ENCODE measurements at regions not wholly inside any gene's neighbourhood (a gene's known extent, or its start where the extent isn't known, plus 50 kb on each side); places are given as distances from the start of the nearest gene placed in this dataset.

- TF ChIP-seq, protein P1, sequence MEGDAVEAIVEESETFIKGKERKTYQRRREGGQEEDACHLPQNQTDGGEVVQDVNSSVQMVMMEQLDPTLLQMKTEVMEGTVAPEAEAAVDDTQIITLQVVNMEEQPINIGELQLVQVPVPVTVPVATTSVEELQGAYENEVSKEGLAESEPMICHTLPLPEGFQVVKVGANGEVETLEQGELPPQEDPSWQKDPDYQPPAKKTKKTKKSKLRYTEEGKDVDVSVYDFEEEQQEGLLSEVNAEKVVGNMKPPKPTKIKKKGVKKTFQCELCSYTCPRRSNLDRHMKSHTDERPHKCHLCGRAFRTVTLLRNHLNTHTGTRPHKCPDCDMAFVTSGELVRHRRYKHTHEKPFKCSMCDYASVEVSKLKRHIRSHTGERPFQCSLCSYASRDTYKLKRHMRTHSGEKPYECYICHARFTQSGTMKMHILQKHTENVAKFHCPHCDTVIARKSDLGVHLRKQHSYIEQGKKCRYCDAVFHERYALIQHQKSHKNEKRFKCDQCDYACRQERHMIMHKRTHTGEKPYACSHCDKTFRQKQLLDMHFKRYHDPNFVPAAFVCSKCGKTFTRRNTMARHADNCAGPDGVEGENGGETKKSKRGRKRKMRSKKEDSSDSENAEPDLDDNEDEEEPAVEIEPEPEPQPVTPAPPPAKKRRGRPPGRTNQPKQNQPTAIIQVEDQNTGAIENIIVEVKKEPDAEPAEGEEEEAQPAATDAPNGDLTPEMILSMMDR (IDR thresholded peaks at IDR 0.05; ENCODE audit: insufficient read depth, low read depth, low read length) = no peak
- no peak for TF ChIP-seq EZH2 (IDR thresholded peaks at IDR 0.05; ENCODE audit: insufficient read depth, low read length)
Observed at GRCh38 chr2:62410926-62411456, 95.0 kb downstream of the TMEM17 start.
